Upper lobe of right lung (tissue), 1 donor: ENCODE measurements at regions not wholly inside any gene's neighbourhood (a gene's known extent, or its start where the extent isn't known, plus 50 kb on each side); places are given as distances from the start of the nearest gene placed in this dataset.
"Not testable (repeated sequence)": the region's sequence is repeated elsewhere in the genome, so short reads cannot be mapped to it uniquely, and the experiment has no call there.

Source experiments
- ATAC-seq: fragments of 200-7000 bp; cut with Tn5 transposase; one replicate; pipeline ENCODE4 v1.9.1; 2020; ENCODE audit warnings: mild to moderate bottlenecking, moderate library complexity
- DNase-seq: peaks from one replicate; pipeline ENCODE4 v3.0.0-alpha.2; 2020
- H3K27ac ChIP-seq: fragments of 200-600 bp; one replicate; pipeline ENCODE4 v1.8.0; 2022
- H3K27me3 ChIP-seq: fragments of 200-600 bp; one replicate; pipeline ENCODE4 v1.8.0; 2022; ENCODE audit warnings: mild to moderate bottlenecking
- H3K36me3 ChIP-seq: fragments of 200-600 bp; one replicate; pipeline ENCODE4 v1.8.0; 2022
- H3K4me1 ChIP-seq: fragments of 200-600 bp; one replicate; pipeline ENCODE4 v1.8.0; 2022
- H3K4me3 ChIP-seq: fragments of 200-600 bp; one replicate; pipeline ENCODE4 v1.8.0; 2022; ENCODE audit warnings: mild to moderate bottlenecking
- H3K9me3 ChIP-seq: fragments of 200-600 bp; one replicate; pipeline ENCODE4 v1.8.0; 2022
- intact Hi-C: fragments of 100-400 bp; cut with DNase I; formaldehyde crosslinking; loops from one replicate; pipeline ENCODE4 v1.11.0; 2022
- TF ChIP-seq, protein P1 (sequence below): fragments of 200-600 bp; IDR thresholded peaks from one replicate; pipeline ENCODE4 v1.8.0; 2022; ENCODE audit warnings: antibody characterized with exemption
- donor health status: DM: no; HTN: yes; CAD: no; lungs with severe emphysema.

DNA sequence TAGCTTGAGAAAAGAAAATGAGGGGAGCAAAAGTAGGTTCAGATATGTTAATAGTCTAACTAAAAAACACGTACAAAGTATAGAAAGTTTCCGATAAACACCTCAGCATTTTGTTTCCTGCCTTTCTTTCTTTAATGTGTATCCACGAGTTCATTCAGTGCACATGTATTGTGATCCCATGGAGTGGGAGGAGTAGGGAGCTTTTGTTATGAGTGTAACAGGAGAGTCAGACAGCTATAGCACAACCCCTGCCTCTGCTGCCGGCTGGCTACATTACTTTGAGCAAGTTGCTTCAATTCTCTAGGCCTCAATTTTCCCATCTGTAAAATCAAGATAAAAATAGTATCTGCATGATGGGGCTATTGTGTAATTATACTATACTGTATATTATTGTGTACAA, 249.2 kb upstream of the FIGN start:
- intact Hi-C loops = no loop called here
- Histone ChIP-seq H3K4me1 (no peaks in the 10 kb centered on the region), H3K4me3 (no peak overlapping the region), H3K27ac (no peak overlapping the region), H3K36me3 (no peaks in the 10 kb centered on the region), H3K27me3 (no peaks in the 10 kb centered on the region), H3K9me3 (no peaks in the 10 kb centered on the region)
- DNase-seq (no peak), ATAC-seq (no peak)
- TF ChIP-seq, protein P1, sequence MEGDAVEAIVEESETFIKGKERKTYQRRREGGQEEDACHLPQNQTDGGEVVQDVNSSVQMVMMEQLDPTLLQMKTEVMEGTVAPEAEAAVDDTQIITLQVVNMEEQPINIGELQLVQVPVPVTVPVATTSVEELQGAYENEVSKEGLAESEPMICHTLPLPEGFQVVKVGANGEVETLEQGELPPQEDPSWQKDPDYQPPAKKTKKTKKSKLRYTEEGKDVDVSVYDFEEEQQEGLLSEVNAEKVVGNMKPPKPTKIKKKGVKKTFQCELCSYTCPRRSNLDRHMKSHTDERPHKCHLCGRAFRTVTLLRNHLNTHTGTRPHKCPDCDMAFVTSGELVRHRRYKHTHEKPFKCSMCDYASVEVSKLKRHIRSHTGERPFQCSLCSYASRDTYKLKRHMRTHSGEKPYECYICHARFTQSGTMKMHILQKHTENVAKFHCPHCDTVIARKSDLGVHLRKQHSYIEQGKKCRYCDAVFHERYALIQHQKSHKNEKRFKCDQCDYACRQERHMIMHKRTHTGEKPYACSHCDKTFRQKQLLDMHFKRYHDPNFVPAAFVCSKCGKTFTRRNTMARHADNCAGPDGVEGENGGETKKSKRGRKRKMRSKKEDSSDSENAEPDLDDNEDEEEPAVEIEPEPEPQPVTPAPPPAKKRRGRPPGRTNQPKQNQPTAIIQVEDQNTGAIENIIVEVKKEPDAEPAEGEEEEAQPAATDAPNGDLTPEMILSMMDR = no peak

- intact Hi-C loops = no loop called here
- no peak for DNase-seq
- H3K9me3 ChIP-seq = no peaks in the 10 kb centered on the region
- H3K4me1 ChIP-seq = no peaks in the 10 kb centered on the region
- no peaks in the 10 kb centered on the region for H3K27me3 ChIP-seq
- ATAC-seq = no peak
- no peak overlapping the region for H3K4me3 ChIP-seq
- H3K27ac ChIP-seq = no peak overlapping the region
- H3K36me3 ChIP-seq = no peaks in the 10 kb centered on the region
- TF ChIP-seq, protein P1 = no peak
These were observed 248.1 kb upstream of the FIGN start for GRCh38 chr2:163983911-163984310.

DNA sequence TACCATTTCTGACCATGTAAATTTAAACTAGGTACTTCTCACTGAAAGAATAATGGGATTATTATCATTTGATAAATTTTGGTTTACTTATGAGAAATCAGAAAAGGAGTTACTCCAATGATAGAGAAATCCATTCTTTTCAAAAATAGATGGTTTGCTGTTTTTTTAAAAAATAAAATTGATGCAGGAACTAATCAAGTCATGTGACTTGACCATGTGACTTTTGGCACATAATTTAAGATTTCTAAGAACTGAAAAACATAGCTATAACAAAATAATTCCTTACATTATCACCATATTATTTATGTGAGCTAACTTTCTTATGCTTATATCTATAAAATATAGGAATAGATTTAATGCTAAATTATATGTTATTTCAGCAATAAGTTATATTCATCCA, 247.1 kb upstream of the FIGN start:
- Histone ChIP-seq H3K27me3 (no peaks in the 10 kb centered on the region), H3K4me3 (no peak overlapping the region), H3K4me1 (no peaks in the 10 kb centered on the region), H3K9me3 (no peaks in the 10 kb centered on the region), H3K36me3 (no peaks in the 10 kb centered on the region), H3K27ac (no peak overlapping the region)
- TF ChIP-seq, protein P1 = no peak
- ATAC-seq (no peak), DNase-seq (no peak)
- intact Hi-C loops = no loop called here

GRCh38 chr2:163974766-163975165, 239.0 kb upstream of the FIGN start:
- Histone ChIP-seq H3K4me3 (no peak overlapping the region), H3K27ac (no peak overlapping the region), H3K9me3 (no peaks in the 10 kb centered on the region), H3K36me3 (no peaks in the 10 kb centered on the region), H3K4me1 (no peaks in the 10 kb centered on the region), H3K27me3 (no peaks in the 10 kb centered on the region)
- ATAC-seq = no peak
- intact Hi-C loops = no loop called here
- TF ChIP-seq, protein P1 = no peak
- no peak for DNase-seq

DNA sequence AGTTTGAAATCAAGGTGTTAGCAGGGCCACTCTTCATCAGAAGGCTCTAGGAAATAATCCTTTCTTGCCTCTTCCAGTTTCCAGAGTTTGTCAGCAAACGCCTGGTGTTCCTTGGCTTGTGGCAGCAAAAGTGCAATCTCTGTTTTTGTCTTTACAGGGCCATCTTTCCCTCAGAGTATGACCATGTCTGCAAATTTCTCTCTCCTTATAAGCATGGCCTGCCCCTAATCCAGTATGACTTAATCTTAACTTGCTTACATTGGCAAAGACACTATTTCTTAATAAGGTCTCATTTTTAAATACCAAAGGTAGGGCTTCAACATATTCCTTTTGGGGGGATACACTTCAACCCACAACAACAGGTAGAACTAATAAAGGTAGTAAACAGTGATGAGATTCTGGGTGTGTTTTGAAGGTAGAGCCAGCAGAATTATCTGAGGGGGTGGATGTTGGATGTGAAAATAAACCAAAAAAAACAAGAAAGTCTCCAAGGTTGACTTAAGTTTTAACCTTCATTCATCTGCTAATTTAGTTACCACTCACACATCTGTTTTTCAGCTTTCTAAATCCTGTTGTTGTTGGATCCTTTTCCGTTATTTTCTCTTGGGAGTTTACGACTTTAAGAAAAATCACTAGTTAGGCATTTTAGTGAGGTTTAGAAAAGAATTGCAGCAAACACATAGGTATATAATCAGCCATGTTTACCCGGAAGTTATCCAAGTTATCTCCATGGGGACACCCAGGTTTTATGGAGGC, 234.4 kb upstream of the FIGN start:
- Histone ChIP-seq H3K9me3 (no peaks in the 10 kb centered on the region), H3K4me1 (no peaks in the 10 kb centered on the region), H3K27me3 (no peaks in the 10 kb centered on the region), H3K27ac (no peak overlapping the region), H3K4me3 (no peak overlapping the region), H3K36me3 (no peaks in the 10 kb centered on the region)
- intact Hi-C loops = no loop called here
- TF ChIP-seq, protein P1 = no peak
- no peak for ATAC-seq
- no peak for DNase-seq

GRCh38 chr2:163964278-163964677, 228.5 kb upstream of the FIGN start:
- H3K36me3 ChIP-seq, H3K27me3 ChIP-seq, H3K27ac ChIP-seq, H3K9me3 ChIP-seq, H3K4me1 ChIP-seq, H3K4me3 ChIP-seq, ATAC-seq, intact Hi-C loops, DNase-seq: not testable (repeated sequence)
